ENCODE measurements at regions not wholly inside any gene's neighbourhood (a gene's known extent, or its start where the extent isn't known, plus 50 kb on each side); places are given as distances from the start of the nearest gene placed in this dataset.

GRCh38 chr9:71306134-71306533 is 184.7 kb upstream of the TRPM3 start:
- TF ChIP-seq, protein P1, sequence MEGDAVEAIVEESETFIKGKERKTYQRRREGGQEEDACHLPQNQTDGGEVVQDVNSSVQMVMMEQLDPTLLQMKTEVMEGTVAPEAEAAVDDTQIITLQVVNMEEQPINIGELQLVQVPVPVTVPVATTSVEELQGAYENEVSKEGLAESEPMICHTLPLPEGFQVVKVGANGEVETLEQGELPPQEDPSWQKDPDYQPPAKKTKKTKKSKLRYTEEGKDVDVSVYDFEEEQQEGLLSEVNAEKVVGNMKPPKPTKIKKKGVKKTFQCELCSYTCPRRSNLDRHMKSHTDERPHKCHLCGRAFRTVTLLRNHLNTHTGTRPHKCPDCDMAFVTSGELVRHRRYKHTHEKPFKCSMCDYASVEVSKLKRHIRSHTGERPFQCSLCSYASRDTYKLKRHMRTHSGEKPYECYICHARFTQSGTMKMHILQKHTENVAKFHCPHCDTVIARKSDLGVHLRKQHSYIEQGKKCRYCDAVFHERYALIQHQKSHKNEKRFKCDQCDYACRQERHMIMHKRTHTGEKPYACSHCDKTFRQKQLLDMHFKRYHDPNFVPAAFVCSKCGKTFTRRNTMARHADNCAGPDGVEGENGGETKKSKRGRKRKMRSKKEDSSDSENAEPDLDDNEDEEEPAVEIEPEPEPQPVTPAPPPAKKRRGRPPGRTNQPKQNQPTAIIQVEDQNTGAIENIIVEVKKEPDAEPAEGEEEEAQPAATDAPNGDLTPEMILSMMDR (IDR thresholded peaks at IDR 0.05; ENCODE audit: low read length) = no peak
- no peak for TF ChIP-seq EZH2 (IDR thresholded peaks at IDR 0.05; ENCODE audit: borderline replicate concordance, low read length)
